Suppressor macrophage (primary cell): ENCODE measurements at regions not wholly inside any gene's neighbourhood (a gene's known extent, or its start where the extent isn't known, plus 50 kb on each side); places are given as distances from the start of the nearest gene placed in this dataset.

Experiments used
- DNase-seq, 4 experiments: peaks; one replicate each; pipeline ENCODE4 v3.0.0-alpha.2; 2020 to 2022

- DNase-seq: no peak
Observed at GRCh38 chr9:74275872-74276508, 221.1 kb upstream of the RORB start.

GRCh38 chr9:74277532-74277931 lies 219.6 kb upstream of the RORB start:
- DNase-seq: no peak

- no peak for DNase-seq
Observed at GRCh38 chr9:74281674-74282073, 215.5 kb upstream of the RORB start.

- no peak for DNase-seq
Observed at GRCh38 chr9:74282526-74283253, 214.4 kb upstream of the RORB start.

- DNase-seq: no peak
Observed at GRCh38 chr9:74284581-74285450, 212.3 kb upstream of the RORB start.

- no peak for DNase-seq
Observed at GRCh38 chr9:74293479-74293878, 203.7 kb upstream of the RORB start.

GRCh38 chr9:74303945-74304344 lies 193.2 kb upstream of the RORB start:
- DNase-seq: peak in 1 of 4 experiments; percentile 4

- DNase-seq: no peak
Observed at GRCh38 chr9:74304598-74304997, 192.5 kb upstream of the RORB start.

- DNase-seq: no peak
Observed at GRCh38 chr9:74309654-74310053, 187.5 kb upstream of the RORB start.

GRCh38 chr9:74317235-74317634 lies 179.9 kb upstream of the RORB start:
- DNase-seq: no peak

- DNase-seq: no peak
Observed at GRCh38 chr9:74321396-74321795, 175.7 kb upstream of the RORB start.

- DNase-seq: no peak
Observed at GRCh38 chr9:74322661-74323314, 174.3 kb upstream of the RORB start.

GRCh38 chr9:74330487-74331214 lies 166.5 kb upstream of the RORB start:
- DNase-seq: peak in 2 of 4 experiments; percentile 25 to 34

GRCh38 chr9:74331607-74332006 lies 165.5 kb upstream of the RORB start:
- DNase-seq: no peak

GRCh38 chr9:74333384-74334032 lies 163.6 kb upstream of the RORB start:
- peak in 2 of 4 experiments; percentile 23 to 28 for DNase-seq

- no peak for DNase-seq
Observed at GRCh38 chr9:74334271-74334670, 162.9 kb upstream of the RORB start.

- no peak for DNase-seq
Observed at GRCh38 chr9:74336161-74336560, 161.0 kb upstream of the RORB start.

- DNase-seq: no peak
Observed at GRCh38 chr9:74348777-74349176, 148.4 kb upstream of the RORB start.

- no peak for DNase-seq
Observed at GRCh38 chr9:74355107-74355506, 142.0 kb upstream of the RORB start.

GRCh38 chr9:74357577-74357976 lies 139.6 kb upstream of the RORB start:
- DNase-seq: no peak

- no peak for DNase-seq
Observed at GRCh38 chr9:74358959-74359358, 138.2 kb upstream of the RORB start.

- no peak for DNase-seq
Observed at GRCh38 chr9:74361508-74361907, 135.6 kb upstream of the RORB start.
